ENCODE measurements at regions not wholly inside any gene's neighbourhood (a gene's known extent, or its start where the extent isn't known, plus 50 kb on each side); places are given as distances from the start of the nearest gene placed in this dataset.
"Not testable (repeated sequence)": the region's sequence is repeated elsewhere in the genome, so short reads cannot be mapped to it uniquely, and the experiment has no call there.

DNA sequence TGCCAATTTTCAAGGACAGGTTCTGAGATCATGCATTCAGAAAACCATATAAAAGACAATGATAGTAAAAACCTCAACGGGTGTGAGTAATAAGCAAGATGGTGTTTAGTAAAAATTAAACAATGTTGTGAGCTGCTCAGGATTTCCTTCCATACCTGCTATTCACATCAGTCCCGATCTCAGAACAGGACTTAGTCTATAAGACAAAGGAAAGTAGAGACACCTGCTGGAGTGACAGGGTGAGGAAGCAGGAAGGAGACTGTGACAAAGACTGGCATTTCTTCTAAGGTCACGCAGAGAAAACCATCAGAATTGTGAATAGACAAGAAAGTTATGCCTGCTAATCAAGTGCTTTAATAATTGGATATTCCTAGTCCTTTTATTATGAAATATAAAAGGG, 648.0 kb downstream of the DACH1 start:
- in situ Hi-C loops (cut with MboI; ENCODE audit: low sequenced_read_pairs): no loop called here

DNA sequence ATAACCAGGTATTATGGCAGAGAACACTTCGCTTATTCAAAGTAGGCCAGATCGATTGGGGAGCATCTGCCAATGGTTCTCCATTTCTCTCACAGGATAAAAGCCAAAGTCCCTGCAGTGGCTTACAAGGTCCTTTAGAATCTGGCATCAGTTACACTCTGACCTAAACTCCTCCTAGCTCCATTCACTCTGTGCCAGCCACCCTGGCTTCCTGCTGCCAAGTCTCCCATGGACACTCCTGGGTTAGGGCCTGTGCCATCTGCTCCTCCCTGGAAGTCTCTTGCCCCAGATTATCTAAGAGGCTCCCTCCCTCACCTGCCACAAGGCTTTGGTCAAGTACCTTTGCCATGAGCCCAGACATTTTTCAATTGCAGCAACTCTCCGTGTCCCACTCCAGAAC, 649.2 kb downstream of the DACH1 start:
- in situ Hi-C loops (cut with MboI; ENCODE audit: low sequenced_read_pairs): no loop called here

DNA sequence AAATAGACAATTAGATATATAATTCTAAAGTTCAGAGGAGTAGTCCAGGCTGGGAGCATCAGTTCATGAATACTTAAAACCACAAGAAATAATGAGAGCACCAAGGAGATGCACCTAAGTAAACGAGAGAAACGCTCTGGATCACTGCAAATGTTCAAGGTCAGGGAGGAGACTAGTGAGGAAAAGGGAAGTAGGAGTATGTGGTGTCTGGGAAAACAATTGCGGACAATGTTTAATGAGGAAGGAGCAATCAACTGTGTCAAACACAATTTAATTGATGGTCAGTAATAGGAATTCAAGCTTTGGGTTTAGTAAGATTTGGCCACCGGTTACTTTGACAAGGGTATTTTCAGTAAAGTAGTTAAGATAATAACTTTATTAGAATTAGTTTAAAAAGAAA, 652.2 kb downstream of the DACH1 start:
- in situ Hi-C loops (cut with MboI; ENCODE audit: low sequenced_read_pairs): no loop called here

DNA sequence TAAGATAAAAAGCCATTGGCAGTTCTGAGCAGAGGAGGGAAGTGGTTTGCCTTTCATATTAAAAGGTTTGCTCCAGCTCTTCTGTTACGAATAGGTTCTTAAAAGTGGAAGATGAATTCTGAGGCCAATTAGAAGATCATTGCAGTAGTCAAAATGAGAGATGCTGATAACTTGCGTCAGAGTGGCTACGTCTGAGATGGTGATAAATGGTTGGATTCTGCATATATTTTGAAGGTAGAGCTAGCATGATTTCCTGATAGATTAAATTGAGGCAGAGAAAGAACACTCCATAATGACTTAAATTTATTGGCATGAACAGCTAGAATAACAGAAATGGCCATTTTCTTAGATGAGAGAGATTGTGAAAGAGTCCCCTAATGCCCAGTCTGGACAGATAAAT, 652.6 kb downstream of the DACH1 start:
- in situ Hi-C loops (cut with MboI; ENCODE audit: low sequenced_read_pairs): no loop called here

DNA sequence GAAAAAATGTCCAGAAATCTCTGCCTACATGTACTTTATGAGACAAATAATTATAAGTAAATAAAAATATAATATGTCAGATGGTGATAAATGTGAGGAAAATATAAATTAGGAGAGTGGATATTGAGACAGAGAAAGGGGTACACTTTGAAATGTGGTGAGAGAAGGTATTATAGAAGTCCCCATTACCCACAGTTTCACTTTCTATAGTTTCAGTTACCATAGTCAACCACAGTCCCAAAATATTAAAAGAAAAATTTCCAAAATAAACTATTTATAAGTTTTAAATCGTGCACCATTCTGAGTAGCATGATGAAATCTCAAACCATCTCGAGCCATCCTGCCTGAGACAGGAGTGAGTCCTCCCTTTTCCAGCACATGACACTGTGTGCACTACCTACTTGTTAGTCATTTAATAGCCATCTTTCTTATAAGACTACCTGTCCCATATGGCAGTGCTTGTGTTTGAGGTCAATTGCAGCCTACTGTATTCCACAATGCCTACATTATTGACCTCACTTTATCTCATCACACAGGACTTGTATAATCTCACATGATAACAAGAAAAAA, 653.7 kb downstream of the DACH1 start:
- in situ Hi-C loops (cut with MboI; ENCODE audit: low sequenced_read_pairs): no loop called here

DNA sequence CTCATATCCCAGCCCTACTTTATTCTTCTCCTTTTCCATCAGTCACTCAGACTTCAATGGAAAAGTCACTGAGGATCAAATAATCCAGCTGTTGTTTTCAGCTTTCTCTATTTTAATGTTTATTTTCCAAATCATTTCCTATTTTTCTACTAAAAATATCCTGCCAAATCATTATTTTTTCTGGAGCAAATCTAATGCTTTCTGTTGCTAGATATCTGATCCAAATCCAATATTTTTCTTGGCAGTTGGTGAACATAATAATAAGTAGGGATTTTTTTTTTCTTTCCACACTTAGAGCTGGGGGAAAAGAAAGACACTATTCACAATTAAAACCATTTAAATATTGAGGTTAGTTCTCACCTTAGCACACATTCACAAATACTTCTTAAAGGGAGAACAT, 656.1 kb downstream of the DACH1 start:
- in situ Hi-C loops (cut with MboI; ENCODE audit: low sequenced_read_pairs): no loop called here

DNA sequence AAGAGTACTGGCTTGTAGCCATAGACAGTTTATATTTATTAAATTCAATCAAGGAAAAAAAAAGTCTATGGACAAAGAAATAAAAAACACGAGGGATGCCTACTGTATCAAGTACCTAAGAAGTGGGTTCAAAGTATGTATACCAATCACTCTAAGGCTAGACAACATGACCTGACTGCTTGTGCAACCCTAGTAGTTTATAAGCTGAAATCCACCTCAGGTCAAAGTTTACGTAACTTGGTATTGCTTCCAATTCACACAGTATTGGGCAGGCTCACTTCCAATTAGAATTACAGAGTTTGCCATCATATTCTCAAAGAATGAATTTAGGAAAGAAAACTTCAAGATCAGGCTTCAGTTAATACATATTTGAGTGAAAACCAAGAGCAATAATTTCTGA, 657.8 kb downstream of the DACH1 start:
- in situ Hi-C loops (cut with MboI; ENCODE audit: low sequenced_read_pairs): no loop called here

DNA sequence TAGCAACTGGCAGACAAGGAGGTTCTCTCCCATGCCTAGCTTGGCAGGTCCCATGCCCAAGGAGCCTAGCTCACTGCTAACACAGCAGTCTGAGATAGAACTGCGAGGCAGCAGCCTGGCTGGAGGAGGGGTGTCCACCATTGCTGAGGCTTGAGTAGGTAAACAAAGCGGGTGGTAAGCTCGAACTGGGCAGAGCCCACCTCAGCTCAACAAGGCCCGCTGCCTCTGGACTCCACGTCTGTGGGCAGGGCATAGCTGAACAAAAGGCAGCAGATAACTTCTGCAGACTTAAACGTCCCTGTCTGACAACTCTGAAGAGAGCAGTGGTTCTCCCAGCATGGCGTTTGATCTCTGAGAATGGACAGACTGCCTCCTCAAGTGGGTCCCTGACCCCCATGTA, 682.4 kb downstream of the DACH1 start:
- in situ Hi-C loops (cut with MboI; ENCODE audit: low sequenced_read_pairs): not testable (repeated sequence)

DNA sequence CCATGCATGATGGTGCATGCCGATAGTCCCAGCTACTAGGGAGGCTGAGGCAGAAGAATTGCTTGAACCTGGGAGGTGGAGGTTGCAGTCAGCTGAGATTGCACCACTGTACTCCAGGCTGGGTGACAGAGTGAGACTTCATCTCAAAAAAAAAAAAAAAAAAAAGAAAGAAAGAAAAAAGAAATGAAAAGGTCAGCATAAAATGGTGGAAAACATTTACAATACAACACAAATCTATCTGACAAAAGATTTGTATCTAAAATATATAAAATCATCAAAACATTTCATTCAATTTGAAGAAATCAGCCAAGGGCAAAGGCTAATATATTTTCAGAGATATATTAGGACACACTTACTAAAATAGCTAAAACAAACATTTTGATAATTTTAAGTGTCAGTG, 683.7 kb downstream of the DACH1 start:
- in situ Hi-C loops (cut with MboI; ENCODE audit: low sequenced_read_pairs): not testable (repeated sequence)

DNA sequence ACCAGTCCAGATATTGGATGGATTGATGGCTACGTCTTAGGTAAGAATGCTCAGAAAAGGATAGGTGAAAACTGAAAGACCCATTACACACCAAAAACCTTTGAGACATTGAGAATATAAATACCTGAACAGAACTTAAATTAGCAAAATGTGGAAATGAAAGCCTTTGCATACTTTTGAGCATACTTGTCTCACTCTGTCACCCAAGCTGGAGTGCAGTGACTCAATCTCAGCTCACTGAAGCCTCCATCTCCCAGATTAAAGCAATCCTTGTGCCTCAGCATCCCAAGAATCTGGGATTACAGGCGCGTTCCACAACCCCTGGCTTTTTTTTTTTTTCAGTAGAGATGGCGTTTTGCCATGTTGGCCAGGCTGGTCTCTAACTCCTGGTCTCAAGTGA, 695.3 kb downstream of the DACH1 start:
- in situ Hi-C loops (cut with MboI; ENCODE audit: low sequenced_read_pairs): no loop called here

DNA sequence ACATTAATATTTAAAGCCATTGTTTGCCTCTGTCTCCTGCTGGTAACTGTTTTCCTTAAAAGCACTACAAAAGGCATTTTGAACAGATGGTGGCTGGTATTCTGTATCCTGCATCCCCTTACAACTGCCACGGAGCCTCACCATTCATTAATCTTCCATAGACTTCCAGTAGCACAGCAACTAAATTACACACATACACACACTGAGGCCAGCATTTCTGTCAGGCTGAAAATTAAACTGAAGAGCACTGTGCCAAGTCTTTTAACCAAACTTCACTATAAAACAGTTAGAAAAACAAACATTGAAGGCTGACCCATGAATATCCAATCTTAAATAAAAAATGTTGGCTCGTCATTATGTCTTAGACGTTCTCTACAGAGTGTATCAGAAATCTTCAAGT, 697.8 kb downstream of the DACH1 start:
- in situ Hi-C loops (cut with MboI; ENCODE audit: low sequenced_read_pairs): no loop called here

DNA sequence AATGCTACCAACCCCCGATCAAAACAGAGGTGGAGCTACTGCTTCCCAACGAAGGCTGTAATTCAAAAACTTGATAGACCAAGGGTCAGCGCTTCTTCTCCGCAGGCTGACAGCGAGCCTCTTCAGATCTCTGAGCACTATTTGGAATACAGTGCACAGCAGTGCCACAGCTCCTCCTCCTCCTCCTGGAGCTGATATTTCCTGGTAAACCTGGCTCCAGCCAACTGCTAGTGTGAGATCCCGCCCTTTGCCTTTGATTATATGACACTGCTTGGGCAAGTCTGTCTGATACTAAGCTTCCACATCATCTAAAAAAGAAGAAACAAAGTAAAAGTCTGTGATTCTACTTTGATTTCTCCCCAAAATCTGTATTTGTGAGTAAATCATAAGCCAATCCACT, 710.5 kb downstream of the DACH1 start:
- in situ Hi-C loops (cut with MboI; ENCODE audit: low sequenced_read_pairs): no loop called here

DNA sequence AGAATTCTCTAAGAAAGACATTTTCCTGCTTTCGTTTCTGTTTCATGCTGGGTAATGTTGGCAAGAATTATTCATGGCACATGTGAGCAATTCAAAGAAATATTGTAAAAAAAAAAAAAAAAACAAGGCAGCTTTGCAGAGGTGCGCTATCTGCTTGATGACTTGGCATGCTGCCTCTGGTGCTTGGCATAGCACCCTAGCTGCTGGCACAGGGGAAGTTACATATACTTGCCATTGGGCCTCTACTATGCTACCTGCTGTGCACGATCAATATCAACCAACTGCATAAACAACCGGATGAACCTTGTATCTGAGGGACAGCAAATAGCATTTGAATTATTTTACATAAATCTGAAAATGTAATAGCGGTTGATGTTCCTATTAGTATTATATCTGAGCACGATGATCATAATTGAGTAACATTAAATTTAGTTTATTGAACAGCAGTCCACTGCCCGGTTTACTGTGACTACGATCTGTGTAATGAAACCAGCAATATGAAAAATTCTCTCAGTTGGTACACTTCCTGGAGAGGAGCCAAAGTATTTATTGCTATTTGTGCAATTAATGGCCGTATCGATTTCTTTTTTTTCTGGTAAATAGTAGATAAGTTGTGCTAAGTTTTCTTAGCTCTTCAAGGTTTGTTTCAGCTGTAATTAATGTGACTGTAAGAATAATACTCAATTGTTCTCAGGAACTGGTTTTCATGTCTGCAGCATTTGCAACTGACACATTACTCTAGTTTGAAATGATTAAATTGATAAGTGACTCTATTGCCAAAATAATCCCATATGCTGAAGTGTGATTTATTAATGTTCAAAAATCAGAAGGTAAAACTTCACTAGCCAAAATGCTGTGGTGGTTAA, 717.3 kb downstream of the DACH1 start:
- in situ Hi-C loops (cut with MboI; ENCODE audit: low sequenced_read_pairs): no loop called here

DNA sequence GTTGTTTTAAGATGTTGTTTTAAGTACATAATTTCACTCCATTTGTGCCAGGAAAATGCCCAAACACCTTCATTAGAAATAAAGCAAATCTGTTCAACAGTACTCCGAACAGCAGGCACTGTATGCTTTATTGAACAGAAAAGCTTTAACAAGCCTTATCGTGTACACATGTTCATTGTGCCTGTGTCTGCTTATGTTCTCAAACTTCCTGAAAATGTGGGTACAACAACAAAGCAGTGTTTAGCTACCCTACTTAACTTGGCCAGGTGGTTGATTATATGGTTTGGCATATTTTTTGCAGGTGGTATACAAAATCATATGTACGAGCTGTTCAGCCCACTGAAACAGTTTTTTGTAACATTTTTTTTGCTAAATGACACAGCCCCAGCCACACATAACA, 718.0 kb downstream of the DACH1 start:
- in situ Hi-C loops (cut with MboI; ENCODE audit: low sequenced_read_pairs): no loop called here

DNA sequence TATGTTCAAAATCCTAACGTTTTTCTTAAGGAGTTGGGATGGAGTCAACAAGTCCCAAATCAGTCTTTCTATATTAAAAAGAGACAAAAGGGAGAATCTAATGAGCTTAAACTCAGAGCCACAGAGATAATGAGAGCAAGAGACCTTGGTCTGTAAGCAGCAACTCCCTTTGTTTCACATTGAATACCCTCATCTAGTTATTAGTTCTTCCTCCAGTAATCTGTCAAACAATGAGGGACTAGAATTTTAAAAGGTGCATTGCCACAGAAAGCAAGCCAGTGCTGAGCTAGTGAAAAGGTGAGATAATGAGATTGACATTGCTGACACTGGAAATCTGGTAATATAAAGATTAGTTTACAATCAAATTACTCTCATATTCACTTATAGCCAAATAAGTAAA, 718.6 kb downstream of the DACH1 start:
- in situ Hi-C loops (cut with MboI; ENCODE audit: low sequenced_read_pairs): no loop called here

DNA sequence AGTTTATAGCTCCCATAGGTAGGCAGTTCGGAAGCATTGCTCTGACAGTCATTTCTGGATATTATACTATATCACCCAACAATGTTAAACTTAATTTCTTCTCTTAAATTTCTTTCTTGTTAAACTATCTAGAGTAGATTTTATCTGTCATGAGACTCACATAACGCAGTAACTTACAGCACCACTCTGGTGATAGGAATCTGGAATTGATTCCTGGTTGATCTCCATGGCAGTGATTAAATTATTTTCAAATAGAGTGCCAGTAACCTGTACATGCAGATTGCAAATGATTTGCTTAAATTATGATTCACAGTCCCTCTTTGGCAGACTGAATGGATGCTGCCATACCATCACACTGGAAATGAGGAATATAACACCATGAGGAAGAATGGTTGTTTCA, 722.1 kb downstream of the DACH1 start:
- in situ Hi-C loops (cut with MboI; ENCODE audit: low sequenced_read_pairs): no loop called here

DNA sequence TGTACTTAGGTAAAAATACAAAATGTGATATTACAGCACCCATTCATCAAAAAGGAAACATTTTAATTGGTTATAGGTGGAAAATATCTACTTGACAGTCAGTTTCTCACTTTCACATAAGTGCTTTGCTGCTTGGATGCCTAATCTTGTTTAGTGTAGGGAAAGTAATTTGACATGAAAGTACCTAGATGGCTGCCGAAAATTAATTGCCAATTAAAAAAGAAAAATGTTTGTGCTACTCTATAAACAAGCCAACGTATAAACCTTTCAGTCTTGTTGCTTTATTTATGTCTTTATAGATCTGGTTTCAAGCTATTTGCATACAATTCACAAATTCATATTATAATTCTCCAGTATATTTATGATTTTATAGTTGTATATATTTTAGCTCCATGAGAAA, 729.9 kb downstream of the DACH1 start:
- in situ Hi-C loops (cut with MboI; ENCODE audit: low sequenced_read_pairs): no loop called here

DNA sequence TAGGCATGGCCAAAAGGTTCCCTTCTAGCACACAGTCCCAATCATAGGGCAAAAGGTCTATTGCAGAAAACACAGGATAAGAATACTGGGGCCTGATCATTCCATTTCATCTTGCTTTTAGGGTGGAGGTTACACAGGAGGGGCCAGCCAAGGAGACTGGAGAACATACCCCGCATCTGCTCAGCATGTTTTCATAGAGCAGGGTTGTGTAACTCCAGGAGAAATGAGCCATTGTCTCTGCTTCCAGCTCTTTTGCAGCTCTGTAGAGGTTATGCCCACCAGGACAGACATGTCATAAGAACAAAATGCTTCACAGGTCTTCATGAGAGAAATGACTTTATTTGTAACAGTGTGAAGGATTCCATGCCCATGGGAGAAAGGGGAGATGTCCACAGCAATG, 742.8 kb downstream of the DACH1 start:
- in situ Hi-C loops (cut with MboI; ENCODE audit: low sequenced_read_pairs): no loop called here

DNA sequence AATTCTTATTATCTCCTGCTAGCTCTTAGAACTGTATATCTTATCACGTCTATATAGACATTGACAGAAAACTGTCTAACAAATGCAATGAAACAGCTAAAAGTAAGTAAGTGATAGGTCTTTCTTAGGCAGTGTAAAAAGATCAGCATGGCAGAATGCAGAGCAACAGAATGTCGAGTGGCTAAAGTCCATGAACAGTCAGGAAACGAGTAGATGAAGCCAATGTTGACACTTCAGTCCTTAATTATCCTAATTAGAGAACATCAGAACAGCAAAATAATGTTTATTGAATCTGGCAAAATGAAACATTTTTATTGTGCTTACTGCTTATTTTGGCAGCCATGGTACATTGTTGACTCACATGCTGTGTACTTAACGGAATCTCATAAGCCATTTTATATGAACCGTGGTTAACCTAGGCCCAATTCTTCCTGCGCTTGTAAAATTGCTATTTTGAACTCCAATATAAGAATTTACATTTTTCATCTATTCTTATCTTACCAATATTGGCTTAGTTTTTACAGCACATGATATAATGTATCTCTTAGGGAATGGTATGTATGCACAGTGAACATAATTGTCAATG, 748.1 kb downstream of the DACH1 start:
- in situ Hi-C loops (cut with MboI; ENCODE audit: low sequenced_read_pairs): no loop called here

DNA sequence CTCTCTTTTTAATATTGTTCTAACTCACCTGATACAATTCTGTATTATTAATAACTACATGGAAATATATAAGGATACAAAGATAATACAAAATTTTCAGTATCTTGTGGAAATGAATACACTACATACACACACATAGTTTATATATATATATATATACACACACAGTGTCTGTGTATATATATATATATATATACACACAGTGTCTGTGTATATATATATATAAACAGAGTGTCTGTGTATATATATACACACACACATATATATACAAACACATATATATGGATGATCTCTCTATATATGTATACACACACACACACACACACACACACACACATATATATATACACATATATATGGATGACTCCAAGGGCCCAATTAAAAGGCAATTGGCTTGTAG, 749.1 kb downstream of the DACH1 start:
- in situ Hi-C loops (cut with MboI; ENCODE audit: low sequenced_read_pairs): no loop called here

DNA sequence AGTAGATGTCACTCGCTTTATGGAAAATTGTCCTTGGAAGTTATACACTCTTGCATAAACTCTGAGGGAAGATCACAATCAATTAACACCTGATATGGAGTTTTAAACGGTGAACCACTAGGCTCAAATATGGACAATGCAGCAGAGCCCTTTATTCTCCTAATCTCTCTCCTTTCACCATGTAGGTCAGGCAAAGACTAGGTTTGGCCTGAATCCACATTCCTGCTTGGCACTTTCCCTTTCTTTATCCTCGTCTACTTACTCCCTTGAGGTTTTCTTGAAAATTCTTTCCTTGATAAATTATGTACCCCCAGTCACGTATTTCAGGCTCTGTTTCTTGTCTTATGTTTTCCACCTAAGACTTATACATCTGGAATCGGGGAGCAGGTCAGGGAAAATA, 751.7 kb downstream of the DACH1 start:
- in situ Hi-C loops (cut with MboI; ENCODE audit: low sequenced_read_pairs): no loop called here

DNA sequence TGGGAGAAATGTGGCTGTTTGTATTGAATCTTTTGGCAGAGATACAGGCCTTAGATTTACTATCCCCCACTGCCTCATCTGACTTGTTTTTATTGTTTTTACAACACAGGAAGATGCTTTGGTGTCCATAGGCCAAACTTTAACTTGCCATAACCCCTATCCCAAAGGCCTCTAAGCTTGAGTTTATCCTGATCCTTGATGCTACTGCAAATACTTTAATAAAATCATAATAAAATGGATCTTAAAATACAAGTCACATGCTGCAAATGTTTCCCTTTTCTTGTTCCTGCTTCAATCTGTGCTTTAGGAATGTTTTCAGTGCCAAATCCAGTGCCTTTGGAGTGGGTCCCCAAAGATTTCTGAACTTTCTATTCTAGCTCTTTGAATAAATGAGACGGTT, 770.6 kb downstream of the DACH1 start:
- in situ Hi-C loops (cut with MboI; ENCODE audit: low sequenced_read_pairs): no loop called here

All from HL-60/S4 treated with retinoic acid at 250 ng/mL for 4 days and 3 days (cell line).